ENCODE measurements at regions not wholly inside any gene's neighbourhood (a gene's known extent, or its start where the extent isn't known, plus 50 kb on each side); places are given as distances from the start of the nearest gene placed in this dataset.

DNA sequence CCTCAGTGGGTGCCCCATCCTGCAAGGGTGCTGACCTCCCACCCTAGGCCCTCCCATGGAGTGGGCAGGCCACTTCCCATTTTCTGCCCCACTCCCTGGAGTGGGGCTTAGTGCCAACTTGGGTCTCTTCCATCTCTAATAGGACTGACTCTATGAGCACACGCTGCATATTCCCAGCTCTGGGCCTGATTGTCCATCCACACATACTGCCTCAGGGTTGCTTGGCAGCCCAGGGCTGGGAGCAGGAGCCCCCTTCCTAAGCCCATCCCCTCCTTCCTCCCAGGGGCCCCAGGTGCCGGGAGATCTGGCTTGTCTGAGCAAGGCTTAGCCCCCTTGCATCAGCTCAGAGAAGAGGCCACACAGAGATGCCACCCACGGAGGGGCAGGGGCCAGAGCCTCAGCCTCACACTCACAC, 55.1 kb downstream of the PJA1 start:
- no peak for DNase-seq

DNA sequence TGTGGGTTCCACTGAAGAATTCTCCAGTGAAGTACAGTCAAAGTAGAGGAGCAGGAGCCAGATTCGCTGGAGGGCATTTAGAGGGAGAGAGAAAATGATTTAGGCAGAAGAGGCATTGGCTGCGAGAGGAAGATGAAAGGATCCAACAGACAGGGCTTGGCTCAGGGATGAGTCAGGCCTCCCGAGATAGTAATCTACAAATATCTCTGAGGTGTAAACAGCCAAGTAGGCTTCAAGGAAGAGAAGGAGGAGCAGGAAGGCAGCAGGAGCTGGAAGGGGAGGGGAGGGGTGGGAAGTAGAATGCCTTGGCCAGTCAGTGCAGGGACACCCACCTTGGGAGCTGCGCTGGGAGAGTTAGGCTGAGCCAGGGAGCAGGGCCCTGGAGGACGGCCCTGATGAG, 55.5 kb downstream of the PJA1 start:
- no peak for DNase-seq

DNA sequence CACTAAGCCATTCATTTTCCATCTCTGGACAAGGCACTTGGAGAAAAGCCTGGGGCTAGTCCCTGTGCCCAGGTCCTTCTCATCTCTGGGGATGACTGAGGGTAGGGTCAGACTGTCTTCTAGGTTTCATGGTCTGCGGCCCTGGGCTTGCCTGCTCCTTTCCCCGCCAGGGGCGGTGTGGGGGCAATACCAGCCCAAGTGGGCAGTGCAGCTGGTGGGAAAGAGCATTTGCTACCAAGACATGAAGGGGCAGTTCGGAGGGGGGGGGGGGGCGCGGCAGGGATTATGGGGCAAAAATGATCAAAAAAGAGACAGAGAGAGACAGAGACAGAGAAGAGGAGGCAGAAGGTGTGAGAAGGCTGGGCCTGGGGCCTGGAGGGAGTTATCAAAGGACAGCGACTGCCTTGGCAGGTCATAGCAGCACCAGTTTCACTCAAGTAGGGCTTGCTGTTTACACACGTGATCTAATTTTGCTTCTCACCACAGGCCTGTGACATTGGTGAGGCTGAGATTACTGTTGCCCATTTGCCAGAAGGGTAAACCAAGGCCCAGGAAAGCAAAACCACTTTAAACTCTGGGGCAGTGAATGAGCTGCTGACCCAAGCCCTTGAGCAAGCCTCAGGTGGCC, 56.1 kb downstream of the PJA1 start:
- DNase-seq: no peak

DNA sequence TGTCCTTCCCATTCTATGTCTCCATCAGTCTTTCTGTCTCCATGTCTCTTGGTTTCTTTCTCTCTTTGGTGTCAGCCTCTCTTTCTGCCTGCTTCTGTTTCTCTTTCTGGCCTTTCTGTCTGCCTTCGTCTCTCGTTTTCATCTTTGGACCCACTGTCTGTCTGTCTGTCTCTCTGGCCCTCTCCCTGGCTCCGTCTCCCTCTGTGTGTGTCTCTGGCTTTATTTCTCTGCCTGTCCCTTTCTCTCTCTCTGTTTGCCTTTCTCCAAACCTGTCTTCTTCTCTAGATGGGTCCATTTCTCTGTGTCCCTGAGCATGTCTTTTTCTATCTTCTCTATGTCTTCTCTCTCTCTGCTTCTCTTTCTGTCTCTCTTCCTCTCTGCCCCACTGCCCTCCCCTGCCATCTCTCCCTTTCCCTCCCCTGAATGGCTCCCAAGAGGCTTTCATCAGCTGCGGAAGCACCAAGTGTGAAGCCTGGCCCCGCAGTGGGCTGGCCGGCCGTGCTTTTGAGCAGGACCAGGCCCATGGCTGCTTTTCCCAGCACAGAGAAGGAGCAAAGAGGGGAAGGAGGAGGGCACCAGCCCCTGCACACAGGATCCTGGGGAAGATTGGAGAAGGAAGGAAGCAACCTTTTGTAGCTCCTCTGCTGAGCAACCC, 57.4 kb downstream of the PJA1 start:
- no peak for DNase-seq

DNA sequence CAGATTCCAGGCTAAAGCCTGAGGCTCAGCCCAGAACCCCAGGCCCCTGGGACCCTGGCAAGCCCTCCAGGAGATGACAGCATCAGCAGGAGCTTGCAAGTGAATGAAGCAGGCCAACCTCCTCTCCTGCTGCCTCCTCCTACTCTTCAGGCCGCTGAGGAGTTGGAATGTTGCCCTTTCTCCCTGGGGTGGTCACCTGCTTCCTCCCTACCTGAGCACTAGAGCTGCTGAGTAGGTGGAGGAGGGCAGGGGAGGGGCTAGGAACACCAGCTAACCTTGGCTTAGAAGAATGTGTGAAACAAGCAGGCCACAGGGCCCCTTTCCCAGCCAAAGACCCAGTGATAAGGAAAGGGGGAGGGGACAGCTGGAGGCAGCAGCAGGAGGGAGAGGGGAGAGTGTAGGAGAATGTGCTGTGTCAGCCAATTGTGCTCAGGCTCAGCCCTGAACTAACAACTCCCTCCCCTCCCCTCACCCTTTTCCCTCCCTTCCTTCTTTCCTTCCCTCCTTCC, 58.0 kb downstream of the PJA1 start:
- DNase-seq: peak; percentile 51

DNA sequence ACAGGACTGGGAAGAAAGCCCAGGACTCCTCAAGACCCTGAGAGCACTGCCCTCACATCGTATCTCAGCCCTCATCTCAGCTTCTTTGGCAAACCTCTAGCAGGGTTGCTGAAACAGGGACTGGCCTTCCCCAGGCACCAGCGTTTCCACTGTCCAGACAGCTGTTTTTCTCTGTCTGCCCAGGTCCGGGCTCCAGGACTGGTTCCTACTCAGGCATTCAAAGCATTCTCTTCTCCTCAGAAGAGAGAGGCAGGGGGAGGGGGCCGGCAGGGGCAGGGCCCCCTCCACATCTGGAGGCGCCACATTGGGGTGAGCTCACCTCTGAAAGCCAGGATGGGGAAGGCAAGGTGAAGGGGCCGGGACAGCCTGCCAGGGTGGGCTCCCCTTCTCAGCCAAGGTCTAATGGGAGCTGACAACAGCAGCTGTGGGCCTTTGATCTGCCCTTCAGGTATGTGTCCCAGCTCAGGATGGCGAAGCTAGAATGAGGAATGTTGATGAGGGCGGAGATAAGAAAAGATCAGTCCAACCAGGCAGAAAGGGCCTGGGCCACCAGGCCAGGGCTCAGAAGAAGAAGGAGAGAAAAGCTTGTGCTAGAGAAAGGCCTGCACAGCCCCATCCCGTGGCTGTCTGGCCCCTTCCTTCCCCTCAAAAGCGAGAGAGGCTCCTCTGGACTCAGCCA, 60.4 kb downstream of the PJA1 start:
- DNase-seq: no peak

DNA sequence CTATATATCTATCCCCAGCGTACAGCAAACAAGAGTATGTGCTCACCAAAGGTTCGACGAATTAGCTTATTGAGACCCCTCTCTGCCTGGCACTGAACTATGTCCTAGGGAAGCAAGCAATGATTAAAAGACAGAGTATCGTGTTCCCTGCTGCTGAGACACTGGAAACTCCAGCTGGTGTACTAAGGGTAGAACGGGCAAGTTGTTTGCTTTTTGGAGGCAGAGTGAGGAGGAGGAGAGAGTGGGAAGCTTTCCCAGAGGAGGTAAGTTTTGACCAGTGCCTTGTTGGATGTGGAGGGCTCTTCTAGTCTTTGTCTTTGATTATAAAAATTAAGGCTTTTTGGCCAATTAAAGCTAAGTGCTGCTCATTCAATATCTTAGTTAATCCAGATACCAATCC, 61.7 kb downstream of the PJA1 start:
- DNase-seq: no peak

DNA sequence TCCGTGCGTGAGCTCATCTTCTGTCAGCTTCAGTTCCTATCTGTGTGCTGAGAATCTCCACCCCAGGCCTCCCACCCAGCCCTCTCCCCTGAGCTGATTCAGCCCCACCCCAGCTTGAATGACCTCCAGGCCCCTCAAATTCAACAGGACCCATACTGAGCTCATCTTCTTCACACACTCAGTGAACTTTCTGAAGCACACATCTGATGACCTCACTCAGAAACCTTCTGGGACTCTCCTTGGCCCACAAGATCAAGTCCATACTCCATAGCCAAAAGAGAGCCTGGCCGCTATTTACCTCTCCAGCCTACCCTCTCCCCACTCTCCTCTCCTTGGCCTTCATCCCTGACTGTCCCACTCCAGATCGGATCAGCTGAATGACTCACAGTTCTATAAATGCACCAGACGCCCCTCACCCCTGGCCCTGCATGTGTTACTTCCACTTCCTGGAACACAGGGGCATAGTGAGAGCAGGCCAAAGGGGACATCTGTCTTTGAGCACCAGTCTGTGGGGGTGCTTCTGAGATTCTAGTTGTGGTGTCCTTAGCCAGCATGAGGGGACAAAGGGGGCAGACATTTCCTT, 62.5 kb downstream of the PJA1 start:
- no peak for DNase-seq

DNA sequence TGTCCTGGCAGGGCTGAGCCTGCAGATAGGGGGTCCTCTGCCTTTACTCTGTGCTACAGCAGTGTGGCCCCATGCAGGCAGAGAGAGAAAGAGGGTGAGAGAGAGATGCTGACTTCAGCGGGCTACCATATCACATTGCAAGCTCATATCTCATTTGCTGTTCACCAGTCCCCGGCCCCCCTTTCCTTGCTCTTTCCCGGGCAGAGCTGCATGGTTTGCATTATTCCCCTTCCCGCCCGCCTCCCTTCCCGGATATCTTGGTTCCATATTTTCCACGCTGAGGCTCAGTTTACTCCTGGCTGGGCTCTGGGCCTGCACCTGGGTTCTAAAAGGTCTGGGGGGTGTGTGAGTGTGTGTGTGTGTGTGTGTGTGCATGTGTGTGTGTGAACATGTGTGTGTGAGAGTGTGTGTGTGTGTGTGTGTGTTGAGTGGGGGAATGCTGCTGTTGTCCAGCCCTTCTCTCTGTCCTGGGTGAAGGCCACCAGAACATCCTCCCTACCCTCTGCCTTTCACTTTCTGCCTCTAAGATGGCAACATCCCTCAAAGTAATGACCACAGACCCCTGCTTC, 63.5 kb downstream of the PJA1 start:
- no peak for DNase-seq

DNA sequence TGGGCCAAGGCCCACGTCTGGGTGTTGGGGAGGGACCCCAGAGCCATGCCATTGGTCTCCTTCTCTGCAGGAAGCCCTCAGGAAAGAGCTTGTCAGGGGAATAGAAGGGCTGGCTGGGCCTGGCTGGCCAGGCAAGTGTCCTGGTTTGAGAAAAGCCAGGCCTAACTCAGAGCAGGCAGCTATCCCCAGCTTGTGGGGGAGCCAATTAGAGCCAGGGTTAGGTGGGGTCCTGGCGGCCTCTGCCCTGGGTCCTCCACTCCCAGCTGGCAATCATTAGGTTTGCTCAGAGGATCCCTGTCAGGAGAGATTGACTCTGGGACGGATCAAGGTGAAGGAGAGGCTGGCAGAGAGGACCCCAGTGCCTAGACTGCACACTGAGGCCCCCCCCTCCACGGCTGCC, 64.8 kb downstream of the PJA1 start:
- DNase-seq: no peak

DNA sequence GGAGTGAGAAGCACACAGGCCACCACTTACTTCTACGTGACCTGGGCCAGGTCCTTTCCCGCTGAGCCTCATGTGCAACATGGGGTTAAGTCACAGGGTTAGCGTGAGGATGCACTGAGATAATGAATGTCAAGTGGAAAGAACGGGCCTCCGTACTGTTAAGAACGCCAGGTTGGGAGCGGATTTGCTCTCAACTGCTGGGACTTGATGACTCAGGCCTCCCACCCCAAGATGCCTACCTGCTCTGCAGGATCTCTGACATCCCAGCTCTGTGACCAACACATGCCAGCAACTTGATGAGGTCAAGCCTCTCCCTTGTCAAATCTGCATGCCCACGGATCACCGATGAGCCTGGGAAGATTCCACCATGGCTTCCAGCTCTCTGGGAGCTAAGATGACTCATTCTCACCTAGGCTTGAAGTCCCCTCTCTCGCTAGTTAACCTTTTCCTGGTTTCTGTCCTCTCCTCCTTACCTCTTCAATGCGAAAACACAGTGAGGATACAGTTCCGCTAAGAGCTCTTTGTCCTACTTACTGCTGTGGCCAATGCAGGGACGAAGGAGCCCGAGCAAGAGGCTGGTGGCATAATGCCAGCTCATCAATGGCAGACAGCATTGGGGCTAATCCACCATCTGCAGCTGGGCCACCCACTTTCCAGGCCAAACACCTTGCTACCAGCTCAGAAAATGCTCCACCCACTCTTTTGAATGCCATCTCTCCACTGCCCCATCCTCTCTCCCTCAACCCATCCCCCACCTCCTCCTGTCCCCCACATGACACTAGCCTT, 67.6 kb downstream of the PJA1 start:
- no peak for DNase-seq

DNA sequence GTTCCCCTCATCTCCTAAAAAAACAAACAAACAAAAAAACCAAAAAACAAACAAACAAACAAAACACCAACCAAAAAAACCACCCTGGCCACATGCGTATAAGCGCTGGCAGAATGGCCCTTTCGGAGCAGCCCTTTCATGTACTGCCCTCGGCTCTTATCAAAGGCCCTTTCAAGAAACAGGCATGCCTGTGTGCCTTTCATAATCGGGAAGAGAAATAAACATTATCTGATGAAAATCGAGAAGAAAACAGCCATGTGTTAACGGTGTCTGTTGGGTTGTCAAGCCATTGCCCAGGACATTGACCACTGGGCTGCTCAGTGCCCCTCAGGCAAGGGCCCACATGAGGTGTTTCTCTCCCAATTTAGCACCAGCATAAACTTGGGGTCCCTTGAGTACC, 68.3 kb downstream of the PJA1 start:
- no peak for DNase-seq

DNA sequence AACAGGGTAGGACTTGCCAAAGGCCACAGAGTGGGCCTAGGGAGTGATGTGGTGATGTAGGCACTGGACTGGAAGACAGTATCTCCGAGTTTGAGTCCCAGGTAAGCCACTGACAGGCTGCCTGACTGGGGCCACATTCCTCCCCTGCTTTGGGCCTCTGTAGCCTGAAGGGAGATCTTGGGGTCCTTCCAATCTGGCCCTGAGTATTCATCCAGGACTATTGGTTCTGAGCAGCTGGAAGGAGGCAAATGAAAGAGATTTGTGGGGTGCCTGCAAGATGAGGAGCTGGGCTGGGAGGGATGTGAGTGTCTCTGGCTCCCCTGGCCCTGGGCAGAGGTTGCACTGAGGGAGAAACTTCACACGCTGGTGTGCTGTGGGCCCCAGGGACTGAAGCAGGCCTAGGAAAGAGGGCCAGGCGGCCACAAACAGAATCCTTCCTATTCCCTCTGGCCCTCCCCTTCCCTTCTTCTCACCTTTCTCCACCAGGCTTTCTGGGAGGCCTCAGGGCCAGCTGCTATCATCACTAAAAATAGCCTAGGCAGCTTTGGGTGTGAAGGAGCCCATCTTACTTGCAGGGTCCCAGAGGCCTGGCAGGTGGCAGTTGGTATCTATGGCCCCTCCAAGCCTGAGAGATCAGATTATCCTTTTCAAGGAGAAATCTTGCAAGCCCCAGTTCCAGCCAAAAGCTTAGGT, 70.1 kb downstream of the PJA1 start:
- DNase-seq: peak; percentile 74

DNA sequence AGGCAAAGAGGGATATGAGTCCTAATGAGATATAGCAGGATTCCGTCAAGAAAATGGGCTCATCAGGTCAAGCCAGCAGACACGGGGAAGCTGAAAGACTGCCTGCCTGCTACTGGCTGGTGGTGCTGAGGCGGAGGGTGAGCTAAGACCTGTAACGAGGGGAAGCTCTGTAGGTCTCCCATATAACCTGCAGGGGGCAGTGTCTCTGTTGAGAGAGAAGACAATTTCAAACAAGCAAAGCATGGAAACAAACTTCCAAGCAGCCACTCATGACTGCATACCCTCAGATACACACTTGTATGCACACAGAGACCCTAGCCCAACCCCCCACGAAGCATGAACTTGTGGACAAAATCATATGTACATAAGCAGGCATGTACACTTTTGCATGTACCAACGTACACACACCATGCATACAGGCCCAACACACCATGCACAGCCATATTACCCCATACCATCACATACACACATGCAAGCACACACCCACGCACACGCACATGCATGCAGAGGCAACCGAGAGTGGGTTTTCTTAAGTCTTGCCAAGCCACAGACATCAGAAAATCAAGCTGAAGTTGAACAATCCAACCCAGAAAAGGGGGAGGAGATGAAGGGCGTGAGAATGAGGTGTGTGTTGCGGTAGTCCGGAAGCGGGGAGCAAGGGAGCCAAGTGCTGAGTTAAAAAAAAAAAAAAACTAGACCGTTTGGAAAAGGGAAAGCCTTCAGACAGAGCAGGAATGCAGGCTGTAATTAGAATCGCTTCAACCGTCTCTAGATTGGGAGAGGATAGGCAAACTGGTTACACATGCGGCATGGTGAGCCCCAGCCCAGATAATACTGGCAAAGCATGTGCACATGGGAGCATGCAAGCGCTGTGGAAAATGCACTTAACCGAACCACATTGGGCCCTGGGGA, 71.0 kb downstream of the PJA1 start:
- DNase-seq: peak; percentile 78

DNA sequence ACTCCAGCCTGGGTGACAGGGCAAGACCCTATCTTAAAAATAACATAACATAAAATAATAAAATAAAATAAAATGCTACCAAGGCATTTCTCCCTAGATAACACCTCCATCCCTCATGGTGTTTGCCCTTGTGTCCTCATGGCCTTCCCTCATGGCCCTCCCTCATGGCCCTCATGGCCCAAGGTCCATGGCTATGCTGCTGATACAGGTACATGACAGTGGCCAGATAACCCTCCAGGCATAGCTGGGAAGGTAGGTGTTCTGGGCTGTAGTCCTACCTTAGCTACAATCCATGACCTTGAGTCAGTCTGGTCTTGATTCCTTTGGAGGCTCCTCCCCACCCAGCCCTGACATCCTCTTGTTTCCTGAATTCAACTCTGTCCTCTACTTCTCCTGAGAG, 75.2 kb downstream of the PJA1 start:
- DNase-seq: no peak

DNA sequence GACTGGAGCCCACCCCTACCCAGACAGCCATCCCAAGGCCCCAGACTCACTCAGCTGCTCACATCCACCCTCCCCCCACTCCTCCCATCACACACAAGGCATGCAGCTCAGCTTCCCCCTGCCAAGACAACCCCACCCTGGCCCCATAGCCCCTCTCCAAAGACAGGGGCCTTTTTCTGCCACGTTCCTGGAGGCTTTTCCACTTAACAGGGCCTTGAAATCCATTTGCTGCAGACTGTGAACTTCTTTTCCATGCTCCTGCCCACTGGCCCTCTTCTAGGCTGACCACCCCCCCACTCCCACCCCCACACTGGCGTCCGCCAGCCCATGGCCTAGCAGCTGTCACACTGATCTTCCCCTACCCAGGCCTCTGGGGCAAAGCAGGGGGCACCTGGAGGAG, 76.0 kb downstream of the PJA1 start:
- DNase-seq: no peak

DNA sequence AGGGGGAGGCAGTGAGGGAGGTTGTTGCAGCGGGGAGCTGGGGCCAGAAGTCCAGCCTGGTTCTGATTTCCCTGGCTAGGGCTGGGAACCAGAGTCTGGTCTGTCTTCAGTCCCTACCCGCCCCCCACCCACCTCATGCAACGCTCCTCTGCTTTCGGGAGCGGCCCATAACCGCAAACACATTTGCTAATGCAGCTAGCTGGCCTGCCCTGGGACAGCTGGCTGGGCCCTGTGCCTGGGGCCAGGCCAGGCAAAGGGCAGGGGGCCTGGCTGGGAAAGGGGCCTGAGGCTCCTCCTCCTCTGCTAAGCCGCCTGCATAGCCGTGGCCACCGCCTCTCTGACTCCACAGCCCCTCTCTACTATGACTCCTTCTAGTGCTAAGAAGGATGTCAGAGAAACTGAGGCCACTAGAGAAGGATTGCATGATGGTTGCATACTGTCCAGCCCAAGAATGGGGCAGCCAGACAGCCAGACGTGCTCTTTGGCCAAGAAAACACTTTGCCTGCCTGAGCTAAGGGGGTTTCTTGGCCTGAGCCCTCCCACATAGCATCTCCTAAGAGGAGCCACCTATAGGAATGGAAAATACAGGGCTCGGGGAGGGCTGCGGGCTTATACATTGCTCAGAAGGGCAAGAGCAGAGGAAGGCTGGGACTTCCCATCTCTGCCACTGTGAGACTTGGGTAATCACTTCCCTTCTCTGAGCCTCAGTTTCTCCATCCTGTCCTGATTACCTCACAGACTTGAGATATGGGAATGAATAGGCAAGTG, 76.9 kb downstream of the PJA1 start:
- peak; percentile 19 for DNase-seq

DNA sequence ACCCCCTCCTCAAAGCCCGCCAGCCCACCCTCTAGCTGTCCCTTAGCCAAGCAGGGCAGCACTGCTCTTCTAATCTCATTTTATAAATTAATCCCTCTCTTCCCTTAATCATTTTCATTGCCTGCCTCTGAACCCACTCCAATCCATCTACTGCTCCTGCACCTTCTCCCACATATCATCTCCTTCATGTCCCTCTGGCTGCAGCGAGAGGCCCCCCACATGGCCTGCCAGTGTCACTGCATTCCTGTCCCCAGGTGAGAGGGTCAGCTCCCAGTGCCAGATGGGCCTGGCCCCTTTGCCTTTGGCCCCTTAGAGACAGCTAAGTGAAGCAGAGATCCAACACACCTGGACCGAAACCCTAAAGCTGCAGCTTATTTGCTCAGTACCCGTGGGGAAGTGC, 79.4 kb downstream of the PJA1 start:
- peak; percentile 73 for DNase-seq

DNA sequence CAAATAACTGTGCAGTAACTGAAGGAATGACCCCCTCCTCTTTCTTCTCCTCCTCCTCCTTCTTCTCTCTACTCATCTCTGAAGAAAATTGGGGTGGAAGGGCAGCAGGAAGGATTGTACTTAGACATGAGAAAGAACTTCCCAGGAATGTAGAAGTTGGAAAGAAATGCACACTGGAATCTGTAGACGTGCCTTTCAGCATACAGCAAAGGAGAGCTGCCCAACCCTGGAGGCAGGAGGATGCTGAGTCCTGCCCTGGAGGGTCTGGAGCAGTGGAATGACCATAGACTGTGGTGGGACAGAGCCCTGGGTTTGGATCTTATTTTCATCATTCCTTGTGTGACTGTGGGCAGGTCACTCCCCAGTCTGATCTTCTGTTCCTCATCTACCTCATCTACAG, 80.1 kb downstream of the PJA1 start:
- no peak for DNase-seq

DNA sequence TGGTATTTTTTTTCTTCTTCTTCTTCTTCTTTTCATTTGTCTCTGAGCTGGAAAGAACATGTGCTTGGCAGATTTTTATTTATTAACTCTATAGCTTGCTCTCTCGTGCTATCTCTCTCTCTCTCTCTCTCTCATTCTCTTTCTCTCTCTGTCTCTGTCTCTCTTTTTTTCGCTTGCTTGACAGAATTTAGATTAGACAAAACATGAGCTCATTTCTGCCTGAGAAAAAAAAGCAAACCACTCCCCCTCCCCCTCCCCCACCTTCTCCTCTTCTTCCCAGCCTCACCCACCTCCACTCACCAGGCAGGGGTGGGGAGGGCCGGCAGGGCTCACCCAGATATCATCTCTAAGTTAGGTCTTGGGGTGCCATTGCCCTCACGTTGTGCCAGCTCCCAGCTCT, 81.5 kb downstream of the PJA1 start:
- DNase-seq: no peak

All from NCI-H82 (cell line).